Smooth muscle cell (in vitro differentiated cells): ENCODE measurements at regions not wholly inside any gene's neighbourhood (a gene's known extent, or its start where the extent isn't known, plus 50 kb on each side); places are given as distances from the start of the nearest gene placed in this dataset.

Source experiments
- DNase-seq: peaks from one replicate; lab custom pipeline; 2025; ENCODE audit not compliant: unreplicated experiment; lab: John Stamatoyannopoulos, UW
- H2AFZ ChIP-seq: fragments of 200-600 bp; sonication (generic); 2 replicates; pipeline ENCODE4 v1.6.0; 2016; ENCODE audit warnings: antibody characterized with exemption, low read depth, mild to moderate bottlenecking
- H3F3A ChIP-seq: fragments of 200-600 bp; sonication (generic); 2 replicates; pipeline ENCODE4 v1.6.0; 2017; ENCODE audit warnings: antibody characterized with exemption, low read depth
- H3K27ac ChIP-seq: fragments of 200-600 bp; sonication (generic); 2 replicates; pipeline ENCODE4 v1.5.1; 2016; ENCODE audit warnings: low read depth, mild to moderate bottlenecking
- H3K27me3 ChIP-seq: fragments of 200-600 bp; sonication (generic); 2 replicates; pipeline ENCODE4 v1.6.1; 2016; ENCODE audit warnings: low read depth, mild to moderate bottlenecking
- H3K36me3 ChIP-seq: fragments of 200-600 bp; sonication (generic); 2 replicates; pipeline ENCODE4 v1.5.1; 2016; ENCODE audit warnings: low read depth
- H3K4me1 ChIP-seq: fragments of 200-600 bp; sonication (generic); 2 replicates; pipeline ENCODE4 v1.5.1; 2016; ENCODE audit warnings: low read depth
- H3K4me2 ChIP-seq: fragments of 200-600 bp; sonication (generic); 2 replicates; pipeline ENCODE4 v1.6.0; 2016; ENCODE audit warnings: mild to moderate bottlenecking
- H3K4me3 ChIP-seq: fragments of 200-600 bp; sonication (generic); 2 replicates; pipeline ENCODE4 v1.5.1; 2016; ENCODE audit warnings: mild to moderate bottlenecking
- H3K79me2 ChIP-seq: fragments of 200-600 bp; sonication (generic); 2 replicates; pipeline ENCODE4 v1.6.0; 2016; ENCODE audit warnings: low read depth, mild to moderate bottlenecking
- H3K9ac ChIP-seq: fragments of 200-600 bp; sonication (generic); 2 replicates; pipeline ENCODE4 v1.6.0; 2016; ENCODE audit warnings: low read depth
- H3K9me3 ChIP-seq: fragments of 200-600 bp; sonication (generic); replicated peaks from 2 replicates; pipeline ENCODE4 v1.5.1; 2016; ENCODE audit warnings: low read depth
- H4K20me1 ChIP-seq: fragments of 200-600 bp; sonication (generic); 2 replicates; pipeline ENCODE4 v1.6.0; 2016; ENCODE audit warnings: low read depth
- WGBS: methylation state at CpG from one replicate; pipeline ENCODE4 v1.1.7; 2016; ENCODE audit warnings: low lambda C conversion rate; 5-methylcytosine and 5-hydroxymethylcytosine counted together
- TF ChIP-seq, protein P1 (sequence below): fragments of 200-600 bp; sonication (generic); IDR thresholded peaks from 2 replicates; pipeline ENCODE4 v1.5.1; 2017; ENCODE audit warnings: borderline replicate concordance, mild to moderate bottlenecking, antibody characterized with exemption; ENCODE audit not compliant: insufficient read depth, poor library complexity, severe bottlenecking

DNA sequence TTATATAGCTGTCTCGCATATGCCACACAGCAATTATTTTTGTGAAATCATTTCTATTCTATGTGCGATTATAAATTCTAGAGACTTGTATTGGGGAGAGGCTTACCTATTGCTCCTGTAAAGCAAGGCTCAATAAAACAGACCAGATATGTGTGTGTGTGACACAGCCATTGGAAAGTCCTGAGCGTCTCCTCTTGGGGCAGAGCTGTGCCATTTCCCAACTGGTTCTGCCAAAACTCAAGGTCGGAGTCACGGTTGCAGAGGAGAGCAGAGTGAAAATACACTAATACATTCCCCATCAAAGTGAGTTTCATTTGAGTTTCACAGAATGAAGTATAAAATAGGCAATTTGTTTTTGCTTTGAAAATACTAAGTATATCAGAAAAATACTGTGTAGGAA, 567.4 kb upstream of the FZD8 start:
- Histone ChIP-seq H3F3A (no peaks in the 10 kb centered on the region), H3K9me3 (no peaks in the 10 kb centered on the region), H3K27ac (no peak overlapping the region), H3K9ac (no peak overlapping the region), H3K79me2 (no peaks in the 10 kb centered on the region), H3K27me3 (peaks cover 2% of the 10 kb centered on the region), H3K4me2 (no peak overlapping the region), H3K36me3 (no peaks in the 10 kb centered on the region), H4K20me1 (no peaks in the 10 kb centered on the region), H3K4me3 (no peak overlapping the region), H3K4me1 (no peaks in the 10 kb centered on the region), H2AFZ (no peak overlapping the region)
- WGBS, result 97% methylated on average over 5 of the region's 5 CpGs
- no peak for DNase-seq
- TF ChIP-seq, protein P1, sequence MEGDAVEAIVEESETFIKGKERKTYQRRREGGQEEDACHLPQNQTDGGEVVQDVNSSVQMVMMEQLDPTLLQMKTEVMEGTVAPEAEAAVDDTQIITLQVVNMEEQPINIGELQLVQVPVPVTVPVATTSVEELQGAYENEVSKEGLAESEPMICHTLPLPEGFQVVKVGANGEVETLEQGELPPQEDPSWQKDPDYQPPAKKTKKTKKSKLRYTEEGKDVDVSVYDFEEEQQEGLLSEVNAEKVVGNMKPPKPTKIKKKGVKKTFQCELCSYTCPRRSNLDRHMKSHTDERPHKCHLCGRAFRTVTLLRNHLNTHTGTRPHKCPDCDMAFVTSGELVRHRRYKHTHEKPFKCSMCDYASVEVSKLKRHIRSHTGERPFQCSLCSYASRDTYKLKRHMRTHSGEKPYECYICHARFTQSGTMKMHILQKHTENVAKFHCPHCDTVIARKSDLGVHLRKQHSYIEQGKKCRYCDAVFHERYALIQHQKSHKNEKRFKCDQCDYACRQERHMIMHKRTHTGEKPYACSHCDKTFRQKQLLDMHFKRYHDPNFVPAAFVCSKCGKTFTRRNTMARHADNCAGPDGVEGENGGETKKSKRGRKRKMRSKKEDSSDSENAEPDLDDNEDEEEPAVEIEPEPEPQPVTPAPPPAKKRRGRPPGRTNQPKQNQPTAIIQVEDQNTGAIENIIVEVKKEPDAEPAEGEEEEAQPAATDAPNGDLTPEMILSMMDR, result no peak

DNA sequence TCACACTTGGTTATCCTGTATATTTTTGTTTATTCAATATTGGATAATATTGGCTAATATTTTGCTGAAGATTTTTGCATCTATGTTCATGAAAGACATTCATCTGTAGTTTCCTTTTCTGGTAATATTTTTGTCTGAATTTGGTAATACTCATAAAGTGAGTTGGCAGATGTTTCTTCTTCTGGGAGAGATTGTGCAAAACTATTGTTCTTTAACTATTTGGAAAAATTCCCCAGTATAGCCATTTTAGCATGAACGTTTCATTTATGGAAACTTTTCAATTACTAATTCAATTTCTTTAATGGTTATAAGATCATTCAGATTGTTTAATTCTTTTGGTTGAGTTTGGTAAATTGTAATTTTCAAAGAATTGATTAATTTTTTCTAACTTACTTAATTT, 560.8 kb upstream of the FZD8 start:
- TF ChIP-seq, protein P1, result no peak
- no peak for DNase-seq
- Histone ChIP-seq H3K4me2 (no peak overlapping the region), H3K9ac (no peak overlapping the region), H3K9me3 (no peaks in the 10 kb centered on the region), H3K27me3 (peaks cover 2% of the 10 kb centered on the region), H3K27ac (no peak overlapping the region), H3K79me2 (no peaks in the 10 kb centered on the region), H4K20me1 (no peaks in the 10 kb centered on the region), H3K4me3 (no peak overlapping the region), H3K36me3 (no peaks in the 10 kb centered on the region), H3K4me1 (no peaks in the 10 kb centered on the region), H3F3A (no peaks in the 10 kb centered on the region), H2AFZ (no peak overlapping the region)
- WGBS, result 94% methylated on average over 1 of the region's 1 CpG

- H3K4me3 ChIP-seq, result no peak overlapping the region
- H3K79me2 ChIP-seq, result no peaks in the 10 kb centered on the region
- H2AFZ ChIP-seq, result no peak overlapping the region
- WGBS, result 91% methylated on average over 5 of the region's 5 CpGs
- H3K4me2 ChIP-seq, result no peak overlapping the region
- TF ChIP-seq, protein P1, result no peak
- no peaks in the 10 kb centered on the region for H3K27me3 ChIP-seq
- no peaks in the 10 kb centered on the region for H4K20me1 ChIP-seq
- H3K36me3 ChIP-seq, result no peaks in the 10 kb centered on the region
- no peaks in the 10 kb centered on the region for H3K9me3 ChIP-seq
- no peaks in the 10 kb centered on the region for H3K4me1 ChIP-seq
- H3F3A ChIP-seq, result no peaks in the 10 kb centered on the region
- no peak overlapping the region for H3K27ac ChIP-seq
- H3K9ac ChIP-seq, result no peak overlapping the region
- DNase-seq, result no peak
Measured at GRCh38 chr10:36200577-36200976, 558.5 kb upstream of the FZD8 start.

DNA sequence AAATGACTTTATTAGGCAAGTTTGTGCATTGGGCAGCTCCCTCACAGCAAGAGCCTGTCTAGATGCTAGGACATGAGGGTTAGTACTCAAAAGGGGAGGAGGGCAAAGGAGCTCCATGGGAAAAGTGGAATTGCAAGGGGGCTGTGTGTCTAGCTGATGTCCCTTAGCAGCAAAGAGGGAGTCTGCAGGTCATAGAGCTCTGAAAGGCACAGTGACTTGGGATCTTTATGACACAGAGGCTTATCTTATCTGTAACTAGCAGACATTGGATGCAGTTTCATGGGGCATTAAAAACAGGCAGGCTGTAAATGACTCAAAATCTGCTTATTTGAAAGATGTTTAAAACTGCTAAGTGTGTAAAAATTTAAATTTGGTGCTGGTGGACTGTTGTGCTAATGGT, 556.2 kb upstream of the FZD8 start:
- Histone ChIP-seq H3K4me2 (no peak overlapping the region), H3K4me3 (no peak overlapping the region), H3K9me3 (peaks cover 3% of the 10 kb centered on the region), H3K27ac (no peak overlapping the region), H3K4me1 (no peaks in the 10 kb centered on the region), H3K36me3 (no peaks in the 10 kb centered on the region), H4K20me1 (no peaks in the 10 kb centered on the region), H3K27me3 (no peaks in the 10 kb centered on the region), H3K79me2 (no peaks in the 10 kb centered on the region), H3F3A (no peaks in the 10 kb centered on the region), H3K9ac (no peak overlapping the region), H2AFZ (no peak overlapping the region)
- no peak for DNase-seq
- TF ChIP-seq, protein P1, result no peak
